ENCODE measurements at regions not wholly inside any gene's neighbourhood (a gene's known extent, or its start where the extent isn't known, plus 50 kb on each side); places are given as distances from the start of the nearest gene placed in this dataset.

- Histone ChIP-seq H3K9ac (ENCODE audit: low read depth, low read length) (no peak overlapping the region), H3K4me1 (ENCODE audit: insufficient read depth, low read length) (no peaks in the 10 kb centered on the region), H3K9me3 (ENCODE audit: insufficient read depth, low read length, severe bottlenecking) (no peaks in the 10 kb centered on the region), H3K27me3 (ENCODE audit: insufficient read depth, low read length, poor library complexity) (no peaks in the 10 kb centered on the region), H3K4me3 (ENCODE audit: low read depth in 1 of 2, low read length in 2 of 2) (no peak overlapping the region), H4K20me1 (ENCODE audit: insufficient read depth, low read length) (no peaks in the 10 kb centered on the region), H3K4me2 (ENCODE audit: insufficient read depth, low read length) (no peak overlapping the region), H3K36me3 (ENCODE audit: insufficient read depth, low read length) (no peaks in the 10 kb centered on the region), H3K27ac (ENCODE audit: low read length) (no peak overlapping the region), H2AFZ (ENCODE audit: low read depth, low read length) (no peak overlapping the region), H3K79me2 (ENCODE audit: insufficient read depth, low read length) (no peaks in the 10 kb centered on the region)
- no peak for TF ChIP-seq CTCF (IDR thresholded peaks at IDR 0.05; ENCODE audit: borderline replicate concordance, extremely low read depth, low read length, poor library complexity, severe bottlenecking)
- TF ChIP-seq EZH2 (IDR thresholded peaks at IDR 0.05; ENCODE audit: borderline replicate concordance, low read depth, low read length, severe bottlenecking): no peak
- no peak for DNase-seq
- ATAC-seq (ENCODE audit: insufficient read depth, low read depth): no peak
Measured at GRCh38 chr4:69044247-69044646, 52.0 kb upstream of the UGT2B7 start.
